ENCODE measurements at regions not wholly inside any gene's neighbourhood (a gene's known extent, or its start where the extent isn't known, plus 50 kb on each side); places are given as distances from the start of the nearest gene placed in this dataset.

GRCh38 chr9:86865952-86866351 lies 81.4 kb downstream of the GAS1 start:
- WGBS, 2 experiments (ENCODE audit: extremely low coverage in 2 of 2, insufficient read length in 1 of 2), result no CpG with 5 or more reads among the region's 2 CpGs
- TF ChIP-seq POLR2A (IDR thresholded peaks at IDR 0.05; ENCODE audit: low read depth, low read length) (no peak), NFE2L2 (IDR thresholded peaks at IDR 0.05; ENCODE audit: low read depth, low read length) (no peak), USF2 (IDR thresholded peaks at IDR 0.05; ENCODE audit: low read depth, low read length) (no peak), MAFK (IDR thresholded peaks at IDR 0.05; ENCODE audit: low read depth, low read length) (no peak), MXI1 (IDR thresholded peaks at IDR 0.05; ENCODE audit: borderline replicate concordance, low read depth, low read length) (no peak), RFX5 (IDR thresholded peaks at IDR 0.05; ENCODE audit: low read depth, low read length) (no peak), BHLHE40 (IDR thresholded peaks at IDR 0.05; ENCODE audit: low read depth, low read length) (no peak), SMC3 (IDR thresholded peaks at IDR 0.05; ENCODE audit: low read depth, low read length) (no peak), CEBPB (IDR thresholded peaks at IDR 0.05; ENCODE audit: low read depth, low read length) (no peak), CHD1 (IDR thresholded peaks at IDR 0.05; ENCODE audit: low read depth, low read length) (no peak), RAD21 (IDR thresholded peaks at IDR 0.05; ENCODE audit: low read length) (no peak), FOS (IDR thresholded peaks at IDR 0.05; ENCODE audit: low read depth, low read length) (no peak), RCOR1 (IDR thresholded peaks at IDR 0.05; ENCODE audit: insufficient replicate concordance, low read length) (no peak)

More at GRCh38 chr9:86865952-86866351, 81.4 kb downstream of the GAS1 start:
- Histone ChIP-seq H2BK15ac (ENCODE audit: low read depth, low read length) (no peak overlapping the region), H3K9me3 (ENCODE audit: control insufficient read depth, insufficient read depth, low read length) (no peaks in the 10 kb centered on the region), H4K8ac (ENCODE audit: low read depth in 2 of 2, low read length in 2 of 2) (no peak overlapping the region), H2BK120ac (ENCODE audit: low read depth, low read length) (no peak overlapping the region), H2AFZ (replicated peaks; ENCODE audit: low read length, poor library complexity) (no peak overlapping the region), H3K4me3 (ENCODE audit: insufficient read depth, low read depth, low read length) (no peak overlapping the region), H4K91ac (ENCODE audit: insufficient read depth, low read depth, low read length) (no peak overlapping the region), H3K27ac (ENCODE audit: insufficient read depth, low read length) (no peak overlapping the region), H3K9me1 (ENCODE audit: insufficient read depth, low read length) (no peaks in the 10 kb centered on the region), H3K18ac (ENCODE audit: low read depth, low read length) (no peak overlapping the region), H4K20me1 (ENCODE audit: insufficient read depth, low read length) (no peaks in the 10 kb centered on the region), H4K5ac (ENCODE audit: low read depth, low read length) (no peak overlapping the region), H2AK9ac (replicated peaks; ENCODE audit: low read depth, low read length, poor library complexity) (no peak overlapping the region), H2BK5ac (ENCODE audit: low read depth, low read length, poor library complexity, severe bottlenecking) (no peak overlapping the region), H3K4ac (ENCODE audit: low read depth, low read length) (no peak overlapping the region), H3K14ac (replicated peaks; ENCODE audit: low read depth, low read length) (no peak overlapping the region), H3K9ac (ENCODE audit: low read depth, low read length) (no peak overlapping the region), H3K23ac (ENCODE audit: low read depth, low read length) (no peak overlapping the region), H3K4me1 (ENCODE audit: control insufficient read depth, insufficient read depth, low read length) (no peaks in the 10 kb centered on the region), H3K79me1 (ENCODE audit: low read depth in 1 of 2, low read length in 2 of 2) (no peaks in the 10 kb centered on the region), H3K56ac (ENCODE audit: extremely low read depth, insufficient read depth, low read length) (no peak overlapping the region), H3K27me3 (ENCODE audit: control insufficient read depth, insufficient read depth, low read length) (no peaks in the 10 kb centered on the region), H2AK5ac (ENCODE audit: low read depth, low read length) (no peak overlapping the region), H3K4me2 (ENCODE audit: low read depth, low read length) (no peak overlapping the region), H2BK20ac (ENCODE audit: low read depth, low read length) (no peak overlapping the region), H3K36me3 (ENCODE audit: control insufficient read depth, insufficient read depth, low read length) (no peaks in the 10 kb centered on the region)
- POLR2A ChIA-PET (ENCODE audit: unreplicated experiment), result interaction anchor here (0.6 kb wide), 1 partner anchor 20 kb away, joined by 3 read pairs; no protein-coding TSS in a partner anchor
- in situ Hi-C loops (cut with MboI; ENCODE audit: low sequenced_read_pairs) (no loop called here), dilution Hi-C loops (cut with HindIII; ENCODE audit: low sequenced_read_pairs, unreplicated experiment) (no loop called here), intact Hi-C loops (cut with micrococcal nuclease) (no loop called here)
- DNase-seq, result no peak
- ATAC-seq (ENCODE audit: low read depth), result no peak
- CTCF ChIA-PET, result no interaction called here
- BruUV-seq (replicated peaks), result no TSS peak
